Nephron (organoid): ENCODE measurements at regions not wholly inside any gene's neighbourhood (a gene's known extent, or its start where the extent isn't known, plus 50 kb on each side); places are given as distances from the start of the nearest gene placed in this dataset.

ENCODE experiments used
- H3K27ac Mint-ChIP-seq, 3 experiments: 2 replicates each; pipeline ENCODE4 v1.8.0; 2020; ENCODE audit warnings: mixed read lengths in 3 of 3, mild to moderate bottlenecking in 2 of 3, moderate library complexity in 1 of 3
- H3K27me3 Mint-ChIP-seq: 2 replicates; pipeline ENCODE4 v1.8.0; 2021; ENCODE audit warnings: low read depth, mild to moderate bottlenecking, moderate library complexity, mixed read lengths
- H3K36me3 Mint-ChIP-seq: 2 replicates; pipeline ENCODE4 v1.8.0; 2020; ENCODE audit warnings: low read depth, mixed read lengths
- H3K4me1 Mint-ChIP-seq: 2 replicates; pipeline ENCODE4 v1.8.0; 2020; ENCODE audit warnings: mixed read lengths
- H3K4me3 Mint-ChIP-seq, 3 experiments: 2 replicates each; pipeline ENCODE4 v1.8.0; 2020; ENCODE audit warnings: mild to moderate bottlenecking in 3 of 3, mixed read lengths in 3 of 3, moderate library complexity in 2 of 3
- H3K9me3 Mint-ChIP-seq: 2 replicates; pipeline ENCODE4 v1.8.0; 2020; ENCODE audit warnings: mixed read lengths
- TF ChIP-seq, protein P1 (sequence below), 3 experiments: fragments of 200-600 bp; sonication (generic); IDR thresholded peaks; one replicate each; pipeline ENCODE4 v1.5.0; 2021; ENCODE audit warnings: antibody characterized with exemption in 3 of 3; ENCODE audit not compliant: unreplicated experiment in 3 of 3

DNA sequence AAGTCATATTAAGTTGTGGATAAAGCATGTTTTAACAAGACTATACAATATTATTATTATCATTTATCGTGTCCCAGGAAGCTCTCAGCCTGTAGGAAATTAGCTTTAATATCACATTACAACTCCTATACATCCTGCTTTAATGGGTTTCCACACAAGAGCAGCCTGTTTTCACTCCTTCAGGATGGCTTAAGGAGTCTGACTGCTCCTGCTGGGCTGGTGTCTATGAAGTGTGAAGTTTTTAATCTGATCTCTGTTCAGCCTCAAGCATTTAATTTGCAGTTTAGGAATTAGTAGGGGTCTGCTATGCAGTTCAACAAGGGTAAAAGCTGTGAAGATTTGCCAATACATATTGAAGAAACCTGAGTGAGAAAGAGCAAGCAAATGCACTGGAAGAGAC, 653.4 kb upstream of the LRRC4C start:
- Mint-ChIP-seq H3K27ac (no peak overlapping the region), H3K9me3 (no peaks in the 10 kb centered on the region), H3K4me3 (no peak overlapping the region), H3K36me3 (no peaks in the 10 kb centered on the region), H3K27me3 (no peaks in the 10 kb centered on the region), H3K4me1 (no peaks in the 10 kb centered on the region)
- TF ChIP-seq, protein P1, sequence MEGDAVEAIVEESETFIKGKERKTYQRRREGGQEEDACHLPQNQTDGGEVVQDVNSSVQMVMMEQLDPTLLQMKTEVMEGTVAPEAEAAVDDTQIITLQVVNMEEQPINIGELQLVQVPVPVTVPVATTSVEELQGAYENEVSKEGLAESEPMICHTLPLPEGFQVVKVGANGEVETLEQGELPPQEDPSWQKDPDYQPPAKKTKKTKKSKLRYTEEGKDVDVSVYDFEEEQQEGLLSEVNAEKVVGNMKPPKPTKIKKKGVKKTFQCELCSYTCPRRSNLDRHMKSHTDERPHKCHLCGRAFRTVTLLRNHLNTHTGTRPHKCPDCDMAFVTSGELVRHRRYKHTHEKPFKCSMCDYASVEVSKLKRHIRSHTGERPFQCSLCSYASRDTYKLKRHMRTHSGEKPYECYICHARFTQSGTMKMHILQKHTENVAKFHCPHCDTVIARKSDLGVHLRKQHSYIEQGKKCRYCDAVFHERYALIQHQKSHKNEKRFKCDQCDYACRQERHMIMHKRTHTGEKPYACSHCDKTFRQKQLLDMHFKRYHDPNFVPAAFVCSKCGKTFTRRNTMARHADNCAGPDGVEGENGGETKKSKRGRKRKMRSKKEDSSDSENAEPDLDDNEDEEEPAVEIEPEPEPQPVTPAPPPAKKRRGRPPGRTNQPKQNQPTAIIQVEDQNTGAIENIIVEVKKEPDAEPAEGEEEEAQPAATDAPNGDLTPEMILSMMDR (IDR thresholded peaks at IDR 0.05; ENCODE audit: unreplicated experiment in 3 of 3) = no peak

DNA sequence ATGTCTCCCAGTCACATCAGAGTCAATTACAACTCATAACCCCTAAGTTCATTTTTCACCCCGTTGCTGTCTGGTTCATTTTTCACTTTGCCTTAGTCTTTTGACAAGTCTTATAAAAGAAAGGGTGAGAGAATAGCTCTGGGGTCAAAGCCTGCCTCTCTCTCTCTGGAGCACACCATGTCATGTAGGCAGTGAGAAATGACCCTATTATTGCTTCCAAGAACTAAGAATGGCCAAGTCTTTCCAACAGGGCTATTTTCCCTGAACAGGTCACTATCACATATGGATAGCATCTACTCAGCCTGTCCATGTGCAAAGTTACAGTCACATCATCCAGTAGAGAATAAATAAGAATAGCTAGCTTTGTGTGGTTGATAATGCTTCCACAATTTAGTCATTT, 655.5 kb upstream of the LRRC4C start:
- Mint-ChIP-seq H3K9me3 (no peaks in the 10 kb centered on the region), H3K4me1 (no peaks in the 10 kb centered on the region), H3K27ac (no peak overlapping the region), H3K36me3 (no peaks in the 10 kb centered on the region), H3K4me3 (no peak overlapping the region), H3K27me3 (no peaks in the 10 kb centered on the region)
- TF ChIP-seq, protein P1 (IDR thresholded peaks at IDR 0.05; ENCODE audit: unreplicated experiment in 3 of 3) = no peak

DNA sequence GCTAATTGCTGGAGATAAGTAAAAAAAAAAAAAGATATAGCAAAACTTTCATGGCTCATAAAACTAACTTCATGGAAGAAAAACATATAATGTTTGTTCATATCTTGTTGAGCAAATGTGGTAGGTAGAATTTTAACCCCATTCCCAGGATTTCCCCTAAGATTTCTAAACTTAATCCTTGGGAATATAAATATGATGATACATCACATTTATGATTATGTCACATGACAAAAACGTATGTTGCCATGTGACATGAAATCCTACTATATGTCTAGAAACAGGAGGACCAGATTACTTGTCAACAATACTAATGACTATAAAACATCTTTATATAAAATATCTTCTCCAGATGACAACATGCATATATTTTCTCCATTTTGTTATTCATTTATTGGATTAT, 679.0 kb upstream of the LRRC4C start:
- TF ChIP-seq, protein P1 (IDR thresholded peaks at IDR 0.05; ENCODE audit: unreplicated experiment in 3 of 3) = no peak
- no peaks in the 10 kb centered on the region for H3K27me3 Mint-ChIP-seq
- H3K27ac Mint-ChIP-seq = no peak overlapping the region
- no peaks in the 10 kb centered on the region for H3K36me3 Mint-ChIP-seq
- no peak overlapping the region for H3K4me3 Mint-ChIP-seq
- H3K9me3 Mint-ChIP-seq = peaks cover 4% of the 10 kb centered on the region
- H3K4me1 Mint-ChIP-seq = no peaks in the 10 kb centered on the region

DNA sequence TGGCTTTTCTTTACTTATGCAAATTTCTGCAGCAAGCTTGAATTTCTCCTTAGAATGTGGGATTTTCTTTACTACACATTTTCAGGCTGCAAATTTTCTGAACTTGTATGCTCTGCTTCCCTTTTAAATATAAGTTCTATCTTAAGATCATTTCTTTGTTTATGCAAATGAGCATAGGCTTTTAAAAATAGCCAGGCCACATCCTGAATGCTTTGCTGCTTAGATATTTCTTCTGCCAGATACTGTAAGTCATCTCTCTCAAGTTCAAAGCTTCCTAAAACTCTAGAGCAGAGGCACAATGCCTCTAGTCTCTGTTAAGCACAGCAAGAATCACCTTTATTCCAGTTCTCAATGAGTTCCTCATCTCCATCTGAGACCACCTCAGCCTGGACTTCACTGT, 685.9 kb upstream of the LRRC4C start:
- Mint-ChIP-seq H3K9me3 (peaks cover 17% of the 10 kb centered on the region), H3K36me3 (no peaks in the 10 kb centered on the region), H3K4me3 (no peak overlapping the region), H3K4me1 (no peaks in the 10 kb centered on the region), H3K27me3 (no peaks in the 10 kb centered on the region), H3K27ac (no peak overlapping the region)
- TF ChIP-seq, protein P1 (IDR thresholded peaks at IDR 0.05; ENCODE audit: unreplicated experiment in 3 of 3) = no peak

DNA sequence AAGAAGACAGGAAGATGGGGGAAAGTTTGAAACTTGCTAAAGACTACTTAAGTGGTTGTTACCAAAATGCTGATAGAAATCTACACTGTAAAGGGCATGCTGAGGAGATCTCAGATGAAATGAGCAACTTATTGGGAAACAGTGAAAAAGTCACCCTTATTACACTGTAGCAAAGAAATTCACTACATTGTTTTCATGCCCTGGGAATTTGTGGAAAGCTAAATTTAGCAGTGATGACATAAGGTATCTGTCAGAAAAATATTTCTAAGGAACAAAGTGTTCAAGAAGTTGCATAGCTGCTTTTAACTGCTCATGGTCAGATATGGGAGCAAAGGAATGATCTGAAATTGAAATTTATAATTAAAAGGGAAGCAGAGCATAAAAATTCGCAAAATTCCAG, 702.4 kb upstream of the LRRC4C start:
- Mint-ChIP-seq H3K9me3 (peaks cover 11% of the 10 kb centered on the region), H3K27ac (no peak overlapping the region), H3K4me3 (no peak overlapping the region), H3K4me1 (no peaks in the 10 kb centered on the region), H3K36me3 (no peaks in the 10 kb centered on the region), H3K27me3 (no peaks in the 10 kb centered on the region)
- TF ChIP-seq, protein P1 (IDR thresholded peaks at IDR 0.05; ENCODE audit: unreplicated experiment in 3 of 3) = no peak

DNA sequence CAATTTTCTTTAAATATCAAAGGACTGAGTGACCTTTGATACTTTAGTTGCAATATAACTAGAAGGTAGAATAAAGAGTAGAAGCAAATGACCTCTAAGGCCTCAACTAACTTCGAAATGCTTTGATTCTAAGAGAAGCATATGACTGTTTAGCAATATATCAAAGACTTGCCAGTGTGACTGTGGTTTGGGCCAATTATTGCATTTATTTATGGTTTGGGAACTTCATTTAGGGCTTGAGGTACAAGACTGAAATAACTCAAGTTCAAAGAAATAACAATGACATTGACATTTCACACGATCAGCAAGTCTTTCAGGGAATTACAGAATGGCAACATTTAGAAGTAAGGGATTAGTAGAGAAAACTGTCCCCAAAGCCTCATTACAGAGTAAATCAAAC, 709.7 kb upstream of the LRRC4C start:
- Mint-ChIP-seq H3K27ac (peak overlapping the region in 1 of 3 experiments; percentile 48), H3K27me3 (no peaks in the 10 kb centered on the region), H3K4me3 (no peak overlapping the region), H3K9me3 (no peaks in the 10 kb centered on the region), H3K36me3 (no peaks in the 10 kb centered on the region), H3K4me1 (peaks cover 5% of the 10 kb centered on the region)
- TF ChIP-seq, protein P1 (IDR thresholded peaks at IDR 0.05; ENCODE audit: unreplicated experiment in 3 of 3) = no peak
